ENCODE measurements at regions not wholly inside any gene's neighbourhood (a gene's known extent, or its start where the extent isn't known, plus 50 kb on each side); places are given as distances from the start of the nearest gene placed in this dataset.
"Not testable (repeated sequence)": the region's sequence is repeated elsewhere in the genome, so short reads cannot be mapped to it uniquely, and the experiment has no call there.

DNA sequence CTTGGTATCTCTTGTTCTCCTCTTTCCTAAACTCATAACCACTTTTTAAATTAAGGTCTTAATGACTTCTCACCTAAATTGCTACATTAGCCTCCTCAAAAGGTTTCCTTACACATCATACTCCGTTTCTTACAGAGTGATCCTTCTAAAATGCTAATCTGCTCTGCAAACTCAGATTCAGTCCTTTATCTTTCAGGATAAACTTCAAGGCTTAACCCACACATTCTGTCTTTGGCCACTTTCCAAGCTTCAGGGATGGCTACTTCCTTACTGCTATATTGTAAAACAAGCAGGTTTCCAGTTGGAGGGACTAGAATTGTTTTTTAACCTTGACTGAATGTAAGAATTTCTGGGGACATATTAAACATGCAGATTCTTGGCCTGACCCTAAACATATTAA lies 105.5 kb upstream of the CHD1 start:
- DNase-seq: no peak

DNA sequence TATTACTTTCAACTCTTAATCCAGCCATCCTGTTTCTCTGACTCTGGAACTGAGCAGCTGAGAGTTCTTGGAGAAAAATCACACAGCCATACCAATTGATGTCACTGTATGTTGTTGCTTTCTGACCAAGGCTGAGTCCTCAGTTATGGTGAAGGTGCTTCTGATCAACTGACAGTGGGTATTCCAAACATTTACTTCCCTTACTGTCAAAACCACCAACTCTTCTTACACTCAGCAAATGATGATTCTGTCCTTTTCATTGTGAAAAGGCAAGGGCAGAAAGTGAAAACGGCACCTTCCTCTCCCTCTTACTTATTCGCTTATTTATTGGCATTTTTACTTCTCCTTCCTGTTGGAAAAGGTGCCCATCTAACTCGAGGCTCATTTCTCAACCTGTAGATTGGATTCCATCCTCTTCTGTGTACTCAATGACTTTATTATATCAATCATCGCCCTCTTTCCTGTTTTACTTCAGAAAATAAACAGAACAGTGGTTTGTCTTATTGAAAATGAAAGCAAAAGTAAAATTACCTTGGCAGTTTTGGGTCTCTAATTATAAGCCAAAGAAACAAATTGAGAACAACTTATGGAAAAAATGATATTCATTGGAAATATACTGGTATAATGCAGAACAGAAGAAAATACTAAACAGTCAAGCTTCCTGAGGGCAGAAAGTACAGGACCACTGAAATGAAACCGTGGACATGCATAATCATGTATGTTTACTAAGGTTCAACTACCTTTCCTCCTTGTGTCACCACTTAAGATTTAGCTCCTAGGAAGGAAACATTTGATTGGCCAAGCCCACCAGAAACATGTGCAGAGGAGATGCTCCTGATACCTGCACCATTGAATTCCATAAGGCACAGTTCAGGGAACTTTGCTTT lies 104.5 kb upstream of the CHD1 start:
- DNase-seq: no peak

- DNase-seq: peak; percentile 30
Measured at GRCh38 chr5:99032234-99033013, 103.6 kb upstream of the CHD1 start.

GRCh38 chr5:99030906-99031440 lies 102.2 kb upstream of the CHD1 start:
- DNase-seq: no peak

DNA sequence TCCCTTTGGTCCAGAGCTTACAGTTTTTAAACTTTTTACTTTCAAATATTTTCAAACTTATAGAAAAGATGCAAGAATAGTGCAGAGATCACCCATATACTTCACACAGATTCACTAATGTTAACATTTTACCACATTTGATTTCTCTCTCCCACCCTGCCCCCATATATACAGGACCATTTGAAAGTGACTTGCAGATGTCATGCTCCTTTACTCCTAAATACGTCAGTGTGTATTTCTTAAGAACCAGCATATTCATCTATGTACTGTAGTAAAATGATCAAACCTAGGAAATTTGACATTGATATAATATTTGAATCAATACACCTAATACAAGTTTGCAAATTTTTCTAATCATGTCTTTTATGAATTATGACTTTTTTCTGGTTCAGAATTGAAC lies 100.4 kb upstream of the CHD1 start:
- DNase-seq: no peak

- DNase-seq: not testable (repeated sequence)
Measured at GRCh38 chr5:99028170-99028569, 99.4 kb upstream of the CHD1 start.

DNA sequence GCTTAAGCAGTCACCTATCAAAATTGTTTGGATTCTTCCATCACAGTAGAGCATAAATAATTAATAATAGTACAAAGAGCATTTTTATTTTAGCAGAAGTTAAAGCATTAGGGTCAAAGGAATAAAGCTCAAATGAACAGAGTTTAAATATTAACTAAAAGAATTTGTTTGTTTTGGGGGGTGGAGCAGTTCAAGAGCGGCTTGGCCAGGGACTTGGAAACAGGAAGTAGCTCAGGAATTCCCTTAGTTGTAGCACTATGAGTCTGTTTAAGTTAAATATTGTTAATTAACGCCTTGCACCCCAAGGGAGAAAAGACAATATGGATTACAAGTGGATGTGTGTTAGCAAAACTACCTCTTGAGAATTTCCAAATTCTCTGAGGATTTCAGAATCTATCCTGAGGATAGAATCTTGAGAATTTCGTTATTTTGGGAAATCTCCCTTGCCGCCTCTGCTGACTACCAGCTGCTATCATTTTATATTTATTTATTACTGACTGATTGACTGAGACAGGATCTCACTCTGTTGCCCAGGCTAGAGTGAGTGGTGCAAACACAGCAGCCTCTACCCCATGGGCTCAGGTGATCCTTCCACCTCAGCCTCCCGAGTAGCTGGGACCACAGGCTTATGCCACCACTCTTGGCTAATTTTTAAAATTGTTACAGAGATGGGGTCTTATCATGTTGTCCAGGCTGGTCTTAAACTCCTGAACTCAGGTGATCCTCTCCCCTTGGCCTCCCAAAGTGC lies 96.7 kb upstream of the CHD1 start:
- DNase-seq: no peak

- no peak for DNase-seq
Measured at GRCh38 chr5:99023330-99023729, 94.5 kb upstream of the CHD1 start.

DNA sequence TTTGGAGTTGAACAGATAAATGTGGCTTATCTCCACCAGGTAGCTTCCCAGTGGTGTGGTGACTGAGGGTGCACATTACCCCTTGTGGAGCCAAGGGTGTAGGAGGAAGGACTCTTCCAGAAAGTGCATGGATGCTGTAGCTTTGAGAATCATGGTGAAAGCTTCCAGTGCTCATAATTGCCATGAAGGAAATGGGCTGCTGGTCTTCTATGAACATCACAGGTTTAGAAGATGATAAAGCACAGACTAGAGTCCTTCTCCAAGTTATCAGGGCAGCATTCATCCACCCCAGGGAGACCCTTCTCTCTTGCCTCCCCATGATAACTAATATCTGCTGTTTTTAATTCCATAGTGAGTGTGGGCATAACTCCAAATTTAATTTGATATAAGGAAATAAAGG lies 93.4 kb upstream of the CHD1 start:
- no peak for DNase-seq

DNA sequence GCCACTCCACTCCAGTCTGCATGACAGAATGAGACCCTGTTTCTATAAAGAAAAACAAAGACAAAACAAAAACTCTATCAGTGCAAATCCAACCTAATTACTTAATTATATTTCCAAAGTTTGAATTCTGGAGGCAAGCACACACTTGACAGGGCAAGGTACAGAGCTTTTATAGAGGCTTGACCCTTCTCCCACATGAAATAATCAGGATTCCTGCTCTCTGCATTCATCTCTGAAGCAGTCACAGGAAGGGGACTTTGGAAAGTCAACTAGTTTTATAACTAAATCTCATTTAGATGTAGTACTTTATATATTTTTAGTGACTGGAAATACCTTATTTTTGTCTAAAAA lies 91.9 kb upstream of the CHD1 start:
- DNase-seq: no peak

GRCh38 chr5:99019812-99020697 lies 91.2 kb upstream of the CHD1 start:
- DNase-seq: no peak

DNA sequence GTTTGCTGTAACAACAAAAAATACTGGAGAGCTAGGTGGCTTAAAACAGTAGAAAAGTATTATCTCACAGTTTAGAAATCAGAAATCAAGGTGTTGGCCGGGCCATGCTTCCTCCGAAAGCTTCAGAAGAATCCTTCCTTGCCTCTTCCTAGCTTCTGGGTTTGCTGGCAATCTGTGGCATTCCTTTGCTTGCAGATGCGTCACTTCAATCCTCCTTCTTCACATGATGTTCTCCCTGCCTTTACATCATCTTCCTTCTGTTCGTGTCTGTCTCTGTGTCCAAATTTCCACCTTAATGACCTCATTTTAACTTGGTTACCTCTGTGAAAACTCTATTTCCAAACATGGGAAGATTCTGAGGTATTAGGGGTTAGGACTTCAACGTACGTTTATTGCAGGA lies 90.4 kb upstream of the CHD1 start:
- DNase-seq: no peak

DNA sequence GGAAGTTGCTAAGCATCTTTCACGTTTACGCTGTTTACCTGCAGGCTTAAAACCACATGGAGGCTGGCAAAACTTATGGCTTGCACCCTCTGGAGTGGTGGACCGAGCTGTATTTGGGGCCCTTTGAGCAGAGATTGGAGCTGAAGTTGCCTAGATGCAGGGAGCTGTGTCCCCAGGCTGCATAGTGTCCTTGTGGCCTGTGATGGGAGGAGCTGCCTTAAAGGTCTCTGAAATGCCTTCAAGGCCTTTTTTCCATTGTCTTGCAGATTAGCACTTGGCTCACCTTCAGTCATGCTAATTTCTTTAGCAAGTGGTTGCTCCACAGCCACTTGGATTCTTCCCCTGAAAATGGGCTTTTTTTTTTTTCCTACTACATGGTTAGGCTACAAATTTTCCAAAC lies 81.5 kb upstream of the CHD1 start:
- DNase-seq: no peak

DNA sequence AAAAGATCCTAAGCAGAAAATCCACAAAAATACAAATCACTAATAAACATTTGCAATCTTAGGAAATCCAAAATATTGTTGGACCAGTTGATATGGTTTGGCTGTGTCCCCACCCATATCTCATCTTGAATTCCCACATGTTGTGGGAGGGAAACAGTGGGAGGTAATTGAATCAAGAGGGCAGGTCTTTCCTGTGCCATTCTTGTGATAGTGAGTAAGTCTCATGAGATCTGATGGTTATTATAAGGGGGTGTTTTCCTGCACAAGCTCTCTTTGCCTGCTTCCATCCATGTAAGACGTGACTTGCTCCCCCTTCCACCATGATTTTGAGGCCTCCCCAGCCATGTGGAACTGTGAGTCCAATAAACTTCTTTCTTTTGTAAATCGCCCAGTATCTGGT lies 79.2 kb upstream of the CHD1 start:
- not testable (repeated sequence) for DNase-seq

- DNase-seq: no peak
Measured at GRCh38 chr5:99005506-99005905, 76.7 kb upstream of the CHD1 start.

DNA sequence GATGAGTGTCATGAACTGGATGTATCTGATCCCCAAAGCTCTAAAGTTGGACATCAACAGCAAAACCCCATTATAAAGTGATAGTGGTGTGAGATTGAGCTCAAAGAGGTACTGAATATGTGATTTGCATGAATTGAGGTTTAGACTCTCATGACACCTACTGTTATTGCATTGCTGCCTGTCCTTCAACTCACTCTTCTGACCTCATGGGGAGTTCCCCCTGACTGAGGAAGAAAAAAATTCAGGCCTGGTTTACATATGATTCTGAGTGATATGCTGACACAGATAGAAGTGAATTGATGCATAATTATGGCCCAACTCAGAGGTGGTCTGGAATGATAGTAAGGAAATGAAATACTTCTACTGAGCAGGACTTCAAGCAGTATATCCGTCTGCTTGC lies 76.2 kb upstream of the CHD1 start:
- DNase-seq: peak; percentile 4

DNA sequence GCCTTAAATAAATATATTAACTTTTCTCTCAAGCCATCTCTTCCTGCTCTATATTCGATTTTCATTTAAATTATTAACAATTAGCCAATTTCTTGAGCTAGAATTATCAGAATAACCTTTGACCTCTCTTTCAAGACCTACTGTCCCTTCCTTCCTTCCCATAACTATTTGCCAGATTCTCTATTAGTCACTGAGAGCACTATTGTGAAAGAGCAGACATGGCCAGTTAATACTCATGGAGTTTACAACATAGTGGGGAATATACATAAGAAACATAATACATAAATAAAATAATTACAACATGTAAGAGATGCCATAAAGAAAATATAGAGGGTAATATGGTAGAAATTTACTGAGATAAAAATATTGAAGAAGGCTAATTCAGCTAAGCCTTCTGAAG lies 72.1 kb upstream of the CHD1 start:
- DNase-seq: no peak

- DNase-seq: no peak
Measured at GRCh38 chr5:99000221-99000620, 71.4 kb upstream of the CHD1 start.

DNA sequence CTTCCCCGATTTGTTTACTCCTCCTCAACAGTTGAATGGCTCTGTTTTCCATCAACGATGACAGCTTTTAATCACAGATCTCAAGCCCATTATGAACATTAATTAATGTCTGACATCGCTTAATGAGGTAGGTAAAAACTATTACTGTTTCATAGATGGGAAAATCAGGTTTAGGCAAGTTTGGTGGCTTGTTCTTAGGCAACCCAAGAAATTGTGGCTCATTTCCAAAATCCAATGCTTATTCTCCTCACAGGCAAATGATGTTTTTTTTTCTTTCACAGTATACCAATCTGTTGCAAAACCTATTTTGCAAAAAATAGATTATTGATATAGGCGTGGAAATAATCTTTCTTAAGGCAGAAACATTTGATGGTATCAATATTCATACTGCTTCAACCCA lies 70.8 kb upstream of the CHD1 start:
- DNase-seq: no peak

- DNase-seq: no peak
Measured at GRCh38 chr5:98997000-98997399, 68.2 kb upstream of the CHD1 start.

DNA sequence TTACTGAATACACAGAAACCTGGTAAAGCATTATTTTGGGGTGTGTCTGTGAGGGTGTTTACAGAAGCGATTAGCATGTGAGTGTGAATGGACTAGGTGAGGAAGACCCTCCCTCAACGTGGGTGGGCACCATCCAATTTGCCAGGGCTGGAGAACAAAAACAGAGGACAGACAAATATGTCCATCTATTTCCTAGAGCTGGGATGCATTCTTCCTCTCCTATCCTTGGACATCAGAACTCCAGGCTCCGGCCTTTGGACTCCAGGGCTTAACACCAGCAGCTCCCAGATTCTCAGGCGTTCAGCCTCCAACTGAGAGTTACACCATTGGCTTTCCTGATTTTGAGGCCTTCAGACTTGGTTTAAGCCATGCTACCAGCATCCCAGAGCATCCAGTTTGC lies 65.8 kb upstream of the CHD1 start:
- no peak for DNase-seq

DNA sequence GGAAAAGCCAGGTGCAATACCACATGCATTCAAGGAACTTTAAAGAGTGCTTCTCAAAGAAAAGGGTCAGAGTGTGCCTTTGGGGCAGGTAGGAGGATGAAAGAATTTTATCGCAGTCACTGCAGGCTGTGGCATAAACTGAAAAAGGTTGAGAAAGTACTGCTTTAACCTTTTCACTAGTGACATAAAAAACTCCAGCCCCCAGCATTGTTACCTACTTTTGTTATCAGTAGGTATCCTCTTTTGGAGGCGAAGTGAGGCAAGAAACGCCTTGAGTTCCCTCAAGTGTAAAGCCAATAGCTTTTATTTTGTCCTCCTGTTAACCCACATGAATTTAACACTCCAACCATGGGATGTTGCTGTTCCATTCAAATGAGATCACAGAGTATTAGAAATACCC lies 64.7 kb upstream of the CHD1 start:
- no peak for DNase-seq

Measured in stimulated activated CD4-positive, alpha-beta T cell treated with anti-CD3 and anti-CD28 coated beads, Interleukin-15, amount 100 ng/mL, for 24 hours (primary cell).